NCI-H1436 (cell line): ENCODE measurements at regions not wholly inside any gene's neighbourhood (a gene's known extent, or its start where the extent isn't known, plus 50 kb on each side); places are given as distances from the start of the nearest gene placed in this dataset.

ENCODE experiments used
- DNase-seq: peaks from one replicate; lab custom pipeline; 2025; lab: John Stamatoyannopoulos, UW

GRCh38 chrX:40485102-40485826, 95.5 kb upstream of the ATP6AP2 start:
- DNase-seq = no peak

DNA sequence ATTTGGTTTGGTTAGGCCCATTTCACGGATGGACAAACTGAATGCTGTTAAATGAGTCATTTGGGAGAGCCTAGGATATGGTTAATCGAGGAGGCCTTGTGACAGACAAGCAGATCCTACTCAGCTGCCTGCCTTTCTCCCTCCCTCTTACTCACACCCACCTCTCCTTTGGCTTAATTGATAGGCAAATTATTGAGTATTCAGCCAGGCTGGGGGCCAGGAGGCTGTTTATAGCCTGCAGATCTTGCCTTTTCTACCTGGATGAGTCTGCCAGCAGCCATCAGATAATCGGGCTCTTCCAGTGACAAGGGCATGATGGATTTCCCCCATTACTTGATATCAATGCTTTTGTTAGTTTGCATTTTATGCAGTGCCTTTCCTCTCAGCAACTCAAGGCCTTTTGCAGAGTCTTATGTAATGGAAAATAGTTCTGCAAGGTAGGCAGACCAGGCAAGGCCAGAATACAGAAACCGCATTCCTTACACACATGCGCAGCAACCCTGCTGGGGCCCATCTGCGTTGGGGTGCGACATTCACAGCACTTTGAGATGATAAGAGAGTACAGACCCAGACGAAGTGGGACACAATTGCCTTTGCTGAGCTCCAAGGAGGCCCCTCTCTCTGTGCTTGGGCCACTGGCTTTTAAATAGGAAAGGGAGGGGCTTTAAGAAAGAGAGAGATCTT, 96.2 kb upstream of the ATP6AP2 start:
- DNase-seq = no peak

GRCh38 chrX:40483502-40483901, 97.3 kb upstream of the ATP6AP2 start:
- DNase-seq = no peak

DNA sequence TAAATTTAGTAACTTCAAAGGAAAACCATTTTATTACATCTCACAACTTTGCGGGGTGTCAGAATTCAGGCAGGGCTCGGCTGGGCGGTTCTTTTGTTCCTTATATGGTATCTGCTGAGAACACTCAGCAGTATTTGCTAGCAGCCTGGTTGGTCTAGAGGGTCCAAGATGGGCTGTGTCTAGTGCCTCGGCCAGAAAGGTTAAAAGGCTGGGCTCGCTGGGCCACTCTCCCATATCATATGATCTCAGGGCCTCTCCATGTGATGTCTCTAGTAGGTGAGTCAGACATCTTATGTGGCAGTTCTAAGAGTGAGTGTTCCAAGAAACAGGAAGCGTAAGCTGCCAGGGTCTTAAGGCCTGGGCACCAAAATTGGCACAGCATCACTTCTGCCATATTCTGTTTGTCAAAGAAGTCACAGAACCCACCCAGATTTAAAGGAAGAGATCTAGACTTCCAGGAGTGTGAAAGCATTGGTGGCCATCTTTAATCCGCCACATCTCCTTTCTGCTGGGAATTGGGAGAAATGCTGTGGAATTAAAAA, 100.9 kb upstream of the ATP6AP2 start:
- DNase-seq = no peak

- no peak for DNase-seq
These were observed 102.2 kb upstream of the ATP6AP2 start for GRCh38 chrX:40478474-40479065.

DNA sequence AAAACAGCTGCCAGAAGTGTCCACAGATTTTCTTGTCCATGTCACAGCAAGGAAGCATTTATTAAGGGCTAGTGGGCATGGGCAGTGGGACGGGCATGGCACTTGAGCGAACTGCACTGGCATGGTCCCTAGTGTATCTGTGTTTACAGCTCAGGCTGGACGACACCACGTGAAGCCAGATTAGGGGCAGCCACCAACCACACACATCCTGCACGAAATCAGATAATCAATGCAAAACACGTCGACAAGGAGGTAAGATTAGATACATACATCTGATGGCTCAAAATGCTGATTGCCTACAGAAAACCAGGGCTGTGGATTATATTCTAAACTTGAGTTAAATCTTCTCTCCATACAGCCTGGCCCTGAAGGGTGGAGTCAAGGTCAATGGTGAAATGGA, 103.8 kb upstream of the ATP6AP2 start:
- DNase-seq = no peak

DNA sequence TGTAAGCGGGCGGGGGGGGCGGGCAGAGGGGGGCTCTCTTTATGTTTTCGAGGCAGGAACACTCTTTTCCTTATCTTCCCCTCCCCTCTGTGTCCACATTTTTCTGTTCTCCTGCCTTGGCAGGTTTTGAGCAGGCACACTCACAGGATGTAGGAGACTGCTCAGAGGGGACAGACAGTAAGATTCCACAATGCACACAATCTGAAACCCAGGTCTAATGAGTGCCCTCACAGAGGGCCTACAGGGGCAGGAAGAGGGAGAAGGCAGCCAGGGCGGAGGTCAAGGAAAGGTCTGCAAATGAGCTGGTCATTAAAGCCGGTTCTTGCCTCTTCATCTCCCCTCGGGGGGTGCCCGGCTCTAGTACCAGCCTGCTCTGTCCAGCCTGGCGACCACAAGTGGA, 106.1 kb upstream of the ATP6AP2 start:
- DNase-seq = no peak

- DNase-seq = peak; percentile 74
These were observed 106.6 kb upstream of the ATP6AP2 start for GRCh38 chrX:40474205-40474626.

GRCh38 chrX:40473460-40474204, 107.1 kb upstream of the ATP6AP2 start:
- no peak for DNase-seq

GRCh38 chrX:40471965-40472648, 108.7 kb upstream of the ATP6AP2 start:
- DNase-seq = peak; percentile 23

- no peak for DNase-seq
These were observed 109.8 kb upstream of the ATP6AP2 start for GRCh38 chrX:40470830-40471429.

- DNase-seq = no peak
These were observed 111.5 kb upstream of the ATP6AP2 start for GRCh38 chrX:40469316-40469715.

GRCh38 chrX:40468033-40468846, 112.5 kb upstream of the ATP6AP2 start:
- peak; percentile 25 for DNase-seq

- DNase-seq = no peak
These were observed 113.3 kb upstream of the ATP6AP2 start for GRCh38 chrX:40467454-40467853.

- DNase-seq = no peak
These were observed 114.8 kb upstream of the ATP6AP2 start for GRCh38 chrX:40465735-40466551.

DNA sequence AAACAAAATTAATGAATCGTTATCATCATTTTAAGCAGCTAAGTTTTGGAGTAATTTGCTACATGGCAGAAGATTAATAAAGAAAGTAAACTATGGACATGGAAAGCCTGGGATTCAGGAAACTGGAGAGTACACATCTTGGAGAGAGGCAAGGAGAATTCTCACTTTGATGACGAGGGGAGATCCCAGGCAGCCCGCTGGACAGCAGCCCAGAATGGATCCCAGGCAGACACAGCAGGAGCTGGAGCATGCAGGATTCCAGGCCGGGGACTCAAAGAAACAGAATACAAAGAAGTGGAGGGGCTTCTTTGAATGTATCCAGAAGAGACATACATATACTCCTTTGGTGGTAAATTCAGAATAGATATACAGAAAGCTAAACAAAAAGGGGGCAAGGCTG, 118.0 kb upstream of the ATP6AP2 start:
- DNase-seq = no peak

GRCh38 chrX:40460926-40461325, 119.8 kb upstream of the ATP6AP2 start:
- no peak for DNase-seq

- no peak for DNase-seq
These were observed 121.1 kb upstream of the ATP6AP2 start for GRCh38 chrX:40459571-40460158.

DNA sequence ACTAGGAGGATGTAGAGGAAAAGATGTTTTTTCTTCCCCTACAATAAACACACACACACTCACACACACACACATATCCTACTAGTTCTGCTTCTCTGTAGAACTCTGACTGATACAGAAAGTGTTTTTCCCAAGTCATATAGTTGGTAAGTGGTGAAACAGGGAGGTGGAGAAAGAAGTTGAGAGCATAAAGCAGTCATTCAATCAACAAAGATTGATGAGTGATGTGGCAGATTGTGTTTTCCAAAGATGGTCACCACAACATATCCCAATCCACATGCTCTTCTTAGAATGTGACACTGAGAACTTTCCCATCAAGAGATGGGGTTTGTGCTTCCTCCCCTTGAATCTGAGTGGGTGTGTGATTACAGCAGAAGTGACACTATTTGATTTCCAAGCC, 123.4 kb upstream of the ATP6AP2 start:
- DNase-seq = no peak
